Epithelial cell of proximal tubule (primary cell): ENCODE measurements at regions not wholly inside any gene's neighbourhood (a gene's known extent, or its start where the extent isn't known, plus 50 kb on each side); places are given as distances from the start of the nearest gene placed in this dataset.

ENCODE experiments used
- DNase-seq: peaks from one replicate; pipeline ENCODE4 v3.0.0-alpha.2; 2011; ENCODE audit warnings: low read depth
- H3K4me3 ChIP-seq: 2 replicates; pipeline ENCODE4 v1.5.1; 2011; ENCODE audit warnings: low read depth, mild to moderate bottlenecking, low read length
- CTCF ChIP-seq: conservative IDR thresholded peaks from 2 replicates; pipeline ENCODE4 v1.5.1; 2012; ENCODE audit warnings: low read depth, mild to moderate bottlenecking, low read length

GRCh38 chr12:111025301-111025700, 104.9 kb upstream of the MYL2 start:
- no peak for DNase-seq
- TF ChIP-seq CTCF = no peak
- no peak overlapping the region for H3K4me3 ChIP-seq

GRCh38 chr12:111024205-111024801, 103.9 kb upstream of the MYL2 start:
- TF ChIP-seq CTCF = peak; percentile 79
- DNase-seq = no peak
- no peak overlapping the region for H3K4me3 ChIP-seq

GRCh38 chr12:111022386-111022785, 102.0 kb upstream of the MYL2 start:
- no peak overlapping the region for H3K4me3 ChIP-seq
- no peak for DNase-seq
- no peak for TF ChIP-seq CTCF

- H3K4me3 ChIP-seq = no peak overlapping the region
- TF ChIP-seq CTCF = no peak
Measured at GRCh38 chr12:111014547-111014946, 94.2 kb upstream of the MYL2 start.

GRCh38 chr12:111012918-111013317, 92.5 kb upstream of the MYL2 start:
- no peak for TF ChIP-seq CTCF
- DNase-seq = no peak
- H3K4me3 ChIP-seq = no peak overlapping the region

More at GRCh38 chr12:111014547-111014946, 94.2 kb upstream of the MYL2 start:
- DNase-seq = no peak

- H3K4me3 ChIP-seq = no peak overlapping the region
- DNase-seq = no peak
- TF ChIP-seq CTCF = no peak
Measured at GRCh38 chr12:111011999-111012600, 91.7 kb upstream of the MYL2 start.
